Upper lobe of left lung (tissue), 4 donors: ENCODE measurements at regions not wholly inside any gene's neighbourhood (a gene's known extent, or its start where the extent isn't known, plus 50 kb on each side); places are given as distances from the start of the nearest gene placed in this dataset.

ENCODE experiments used
- EP300 ChIP-seq, 4 donors: sonication (generic); formaldehyde crosslinking; IDR thresholded peaks; one replicate each; pipeline ENCODE4 v1.5.1; 2017; ENCODE audit warnings: antibody characterized with exemption in 4 of 4, control low read depth in 2 of 4
- POLR2A ChIP-seq, 4 donors: fragments of 450-650 bp; IDR thresholded peaks; one replicate each; pipeline ENCODE4 v1.5.1; 2016 to 2017; ENCODE audit warnings: antibody characterized with exemption in 4 of 4, mild to moderate bottlenecking in 2 of 4
- POLR2AphosphoS5 ChIP-seq, 2 donors: sonication (generic); formaldehyde crosslinking; IDR thresholded peaks; one replicate each; pipeline ENCODE4 v1.5.1; 2017; ENCODE audit warnings: antibody characterized with exemption in 2 of 2
- TF ChIP-seq, protein P1 (sequence below), 6 experiments: fragments of 450-650 bp in 4 of 6; fragments of 200-600 bp in 2 of 6; sonication (generic) in 2 of 6; IDR thresholded peaks; one replicate each; pipeline ENCODE4 v1.5.1; 2016 to 2019; ENCODE audit warnings: antibody characterized with exemption in 6 of 6

DNA sequence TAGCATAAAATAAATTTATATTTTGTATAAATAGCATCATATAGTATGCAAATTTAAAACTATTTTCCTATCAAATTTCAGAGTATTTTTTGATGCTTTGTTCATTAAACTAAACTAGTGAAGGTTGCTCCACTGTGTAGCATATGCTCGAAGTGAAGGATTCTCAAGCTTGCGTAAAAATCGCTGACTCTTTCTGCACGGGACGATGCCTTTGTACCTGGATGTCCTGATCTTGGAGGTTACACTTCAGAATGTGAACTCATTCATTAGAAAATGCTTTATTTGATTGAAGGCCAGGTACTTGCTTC, 305.0 kb downstream of the WDR72 start:
- TF ChIP-seq POLR2A (IDR thresholded peaks at IDR 0.05) (no peak), EP300 (IDR thresholded peaks at IDR 0.05) (no peak), POLR2AphosphoS5 (IDR thresholded peaks at IDR 0.05) (no peak)
- TF ChIP-seq, protein P1, sequence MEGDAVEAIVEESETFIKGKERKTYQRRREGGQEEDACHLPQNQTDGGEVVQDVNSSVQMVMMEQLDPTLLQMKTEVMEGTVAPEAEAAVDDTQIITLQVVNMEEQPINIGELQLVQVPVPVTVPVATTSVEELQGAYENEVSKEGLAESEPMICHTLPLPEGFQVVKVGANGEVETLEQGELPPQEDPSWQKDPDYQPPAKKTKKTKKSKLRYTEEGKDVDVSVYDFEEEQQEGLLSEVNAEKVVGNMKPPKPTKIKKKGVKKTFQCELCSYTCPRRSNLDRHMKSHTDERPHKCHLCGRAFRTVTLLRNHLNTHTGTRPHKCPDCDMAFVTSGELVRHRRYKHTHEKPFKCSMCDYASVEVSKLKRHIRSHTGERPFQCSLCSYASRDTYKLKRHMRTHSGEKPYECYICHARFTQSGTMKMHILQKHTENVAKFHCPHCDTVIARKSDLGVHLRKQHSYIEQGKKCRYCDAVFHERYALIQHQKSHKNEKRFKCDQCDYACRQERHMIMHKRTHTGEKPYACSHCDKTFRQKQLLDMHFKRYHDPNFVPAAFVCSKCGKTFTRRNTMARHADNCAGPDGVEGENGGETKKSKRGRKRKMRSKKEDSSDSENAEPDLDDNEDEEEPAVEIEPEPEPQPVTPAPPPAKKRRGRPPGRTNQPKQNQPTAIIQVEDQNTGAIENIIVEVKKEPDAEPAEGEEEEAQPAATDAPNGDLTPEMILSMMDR (IDR thresholded peaks at IDR 0.05): no peak
